Smooth muscle cell (in vitro differentiated cells): ENCODE measurements at regions not wholly inside any gene's neighbourhood (a gene's known extent, or its start where the extent isn't known, plus 50 kb on each side); places are given as distances from the start of the nearest gene placed in this dataset.

Experiments
- DNase-seq: peaks from one replicate; lab custom pipeline; 2025; ENCODE audit not compliant: unreplicated experiment; lab: John Stamatoyannopoulos, UW
- H2AFZ ChIP-seq: fragments of 200-600 bp; sonication (generic); 2 replicates; pipeline ENCODE4 v1.6.0; 2016; ENCODE audit warnings: antibody characterized with exemption, low read depth, mild to moderate bottlenecking
- H3F3A ChIP-seq: fragments of 200-600 bp; sonication (generic); 2 replicates; pipeline ENCODE4 v1.6.0; 2017; ENCODE audit warnings: antibody characterized with exemption, low read depth
- H3K27ac ChIP-seq: fragments of 200-600 bp; sonication (generic); 2 replicates; pipeline ENCODE4 v1.5.1; 2016; ENCODE audit warnings: low read depth, mild to moderate bottlenecking
- H3K27me3 ChIP-seq: fragments of 200-600 bp; sonication (generic); 2 replicates; pipeline ENCODE4 v1.6.1; 2016; ENCODE audit warnings: low read depth, mild to moderate bottlenecking
- H3K36me3 ChIP-seq: fragments of 200-600 bp; sonication (generic); 2 replicates; pipeline ENCODE4 v1.5.1; 2016; ENCODE audit warnings: low read depth
- H3K4me1 ChIP-seq: fragments of 200-600 bp; sonication (generic); 2 replicates; pipeline ENCODE4 v1.5.1; 2016; ENCODE audit warnings: low read depth
- H3K4me2 ChIP-seq: fragments of 200-600 bp; sonication (generic); 2 replicates; pipeline ENCODE4 v1.6.0; 2016; ENCODE audit warnings: mild to moderate bottlenecking
- H3K4me3 ChIP-seq: fragments of 200-600 bp; sonication (generic); 2 replicates; pipeline ENCODE4 v1.5.1; 2016; ENCODE audit warnings: mild to moderate bottlenecking
- H3K79me2 ChIP-seq: fragments of 200-600 bp; sonication (generic); 2 replicates; pipeline ENCODE4 v1.6.0; 2016; ENCODE audit warnings: low read depth, mild to moderate bottlenecking
- H3K9ac ChIP-seq: fragments of 200-600 bp; sonication (generic); 2 replicates; pipeline ENCODE4 v1.6.0; 2016; ENCODE audit warnings: low read depth
- H3K9me3 ChIP-seq: fragments of 200-600 bp; sonication (generic); replicated peaks from 2 replicates; pipeline ENCODE4 v1.5.1; 2016; ENCODE audit warnings: low read depth
- H4K20me1 ChIP-seq: fragments of 200-600 bp; sonication (generic); 2 replicates; pipeline ENCODE4 v1.6.0; 2016; ENCODE audit warnings: low read depth
- WGBS: methylation state at CpG from one replicate; pipeline ENCODE4 v1.1.7; 2016; ENCODE audit warnings: low lambda C conversion rate; 5-methylcytosine and 5-hydroxymethylcytosine counted together
- TF ChIP-seq, protein P1 (sequence below): fragments of 200-600 bp; sonication (generic); IDR thresholded peaks from 2 replicates; pipeline ENCODE4 v1.5.1; 2017; ENCODE audit warnings: borderline replicate concordance, mild to moderate bottlenecking, antibody characterized with exemption; ENCODE audit not compliant: insufficient read depth, poor library complexity, severe bottlenecking

DNA sequence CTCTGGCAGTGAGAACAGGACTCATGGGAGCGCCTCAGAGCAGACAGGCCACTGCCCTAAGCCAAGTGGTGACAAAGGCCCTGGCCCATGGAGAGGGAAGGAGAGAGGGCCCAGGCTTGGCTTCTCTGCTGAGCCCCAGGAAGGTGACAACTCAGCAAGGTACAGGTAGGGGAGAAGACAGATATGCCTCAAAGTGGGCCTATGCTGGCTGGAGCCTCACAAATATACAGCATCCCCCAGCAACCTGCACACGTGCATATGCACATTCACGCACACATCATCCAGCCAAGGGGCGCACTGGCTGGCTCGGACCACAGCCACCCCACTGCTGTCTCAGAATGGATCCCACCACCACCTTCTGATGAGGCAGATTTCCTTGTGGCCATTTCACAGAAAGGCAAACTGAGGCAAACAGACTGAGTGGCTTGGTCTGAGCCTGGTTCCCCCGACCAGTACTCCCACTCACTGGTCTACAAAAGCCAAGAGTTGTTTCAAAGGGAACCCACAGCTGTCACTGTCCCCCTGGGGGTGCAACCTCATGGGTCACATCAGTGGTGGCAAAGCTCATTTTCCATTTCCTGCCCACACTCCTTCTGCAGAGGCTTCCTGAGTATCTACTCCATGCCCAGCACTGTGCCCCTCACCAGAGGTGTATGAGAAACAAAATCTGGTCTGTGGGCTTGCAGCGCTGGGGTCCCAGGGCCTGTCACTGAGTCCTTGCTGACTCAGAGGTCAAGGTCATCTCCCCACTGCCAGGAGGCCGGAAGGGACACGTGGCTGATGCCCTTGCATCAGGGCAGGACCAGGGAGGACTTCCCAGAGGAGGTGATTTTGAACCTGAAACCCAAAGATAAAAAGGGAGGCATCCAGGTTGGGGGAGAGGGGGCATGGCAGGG, 67.3 kb upstream of the PRR5 start:
- DNase-seq = no peak
- H3K4me1 ChIP-seq = peaks cover 4% of the 10 kb centered on the region
- H3K4me3 ChIP-seq = no peak overlapping the region
- no peak overlapping the region for H3K9ac ChIP-seq
- TF ChIP-seq, protein P1, sequence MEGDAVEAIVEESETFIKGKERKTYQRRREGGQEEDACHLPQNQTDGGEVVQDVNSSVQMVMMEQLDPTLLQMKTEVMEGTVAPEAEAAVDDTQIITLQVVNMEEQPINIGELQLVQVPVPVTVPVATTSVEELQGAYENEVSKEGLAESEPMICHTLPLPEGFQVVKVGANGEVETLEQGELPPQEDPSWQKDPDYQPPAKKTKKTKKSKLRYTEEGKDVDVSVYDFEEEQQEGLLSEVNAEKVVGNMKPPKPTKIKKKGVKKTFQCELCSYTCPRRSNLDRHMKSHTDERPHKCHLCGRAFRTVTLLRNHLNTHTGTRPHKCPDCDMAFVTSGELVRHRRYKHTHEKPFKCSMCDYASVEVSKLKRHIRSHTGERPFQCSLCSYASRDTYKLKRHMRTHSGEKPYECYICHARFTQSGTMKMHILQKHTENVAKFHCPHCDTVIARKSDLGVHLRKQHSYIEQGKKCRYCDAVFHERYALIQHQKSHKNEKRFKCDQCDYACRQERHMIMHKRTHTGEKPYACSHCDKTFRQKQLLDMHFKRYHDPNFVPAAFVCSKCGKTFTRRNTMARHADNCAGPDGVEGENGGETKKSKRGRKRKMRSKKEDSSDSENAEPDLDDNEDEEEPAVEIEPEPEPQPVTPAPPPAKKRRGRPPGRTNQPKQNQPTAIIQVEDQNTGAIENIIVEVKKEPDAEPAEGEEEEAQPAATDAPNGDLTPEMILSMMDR = no peak
- H4K20me1 ChIP-seq = no peaks in the 10 kb centered on the region
- H3K36me3 ChIP-seq = no peaks in the 10 kb centered on the region
- H3K9me3 ChIP-seq = no peaks in the 10 kb centered on the region
- no peaks in the 10 kb centered on the region for H3K79me2 ChIP-seq
- no peak overlapping the region for H3K27ac ChIP-seq
- no peak overlapping the region for H3K4me2 ChIP-seq
- H2AFZ ChIP-seq = no peak overlapping the region
- no peaks in the 10 kb centered on the region for H3F3A ChIP-seq
- H3K27me3 ChIP-seq = no peaks in the 10 kb centered on the region
- 85% methylated on average over 9 of the region's 9 CpGs for WGBS

DNA sequence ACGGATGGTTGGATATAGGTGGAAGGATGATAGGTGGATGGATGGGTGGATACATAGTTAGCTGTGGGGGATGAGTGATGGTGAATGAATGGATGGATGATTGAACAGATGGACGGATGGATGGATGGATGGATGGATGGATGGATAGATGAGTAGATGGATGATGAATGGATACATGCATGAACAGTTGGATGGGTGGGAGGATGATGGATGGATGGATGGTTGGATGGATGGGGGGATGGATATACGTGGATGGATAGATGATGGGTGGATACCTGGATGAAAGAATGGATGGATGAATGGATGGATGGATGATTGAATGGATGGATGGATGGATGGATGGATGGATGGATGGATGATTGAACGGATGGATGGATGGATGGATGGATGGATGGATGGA, 68.4 kb upstream of the PRR5 start:
- no peak overlapping the region for H2AFZ ChIP-seq
- WGBS = 69% methylated on average over 4 of the region's 4 CpGs
- DNase-seq = no peak
- no peak overlapping the region for H3K4me2 ChIP-seq
- no peaks in the 10 kb centered on the region for H3K9me3 ChIP-seq
- no peaks in the 10 kb centered on the region for H3K27me3 ChIP-seq
- no peaks in the 10 kb centered on the region for H3K36me3 ChIP-seq
- H4K20me1 ChIP-seq = no peaks in the 10 kb centered on the region
- no peak overlapping the region for H3K27ac ChIP-seq
- no peak overlapping the region for H3K9ac ChIP-seq
- H3K79me2 ChIP-seq = no peaks in the 10 kb centered on the region
- no peaks in the 10 kb centered on the region for H3F3A ChIP-seq
- TF ChIP-seq, protein P1 = no peak
- H3K4me1 ChIP-seq = peaks cover under 1% of the 10 kb centered on the region
- no peak overlapping the region for H3K4me3 ChIP-seq

DNA sequence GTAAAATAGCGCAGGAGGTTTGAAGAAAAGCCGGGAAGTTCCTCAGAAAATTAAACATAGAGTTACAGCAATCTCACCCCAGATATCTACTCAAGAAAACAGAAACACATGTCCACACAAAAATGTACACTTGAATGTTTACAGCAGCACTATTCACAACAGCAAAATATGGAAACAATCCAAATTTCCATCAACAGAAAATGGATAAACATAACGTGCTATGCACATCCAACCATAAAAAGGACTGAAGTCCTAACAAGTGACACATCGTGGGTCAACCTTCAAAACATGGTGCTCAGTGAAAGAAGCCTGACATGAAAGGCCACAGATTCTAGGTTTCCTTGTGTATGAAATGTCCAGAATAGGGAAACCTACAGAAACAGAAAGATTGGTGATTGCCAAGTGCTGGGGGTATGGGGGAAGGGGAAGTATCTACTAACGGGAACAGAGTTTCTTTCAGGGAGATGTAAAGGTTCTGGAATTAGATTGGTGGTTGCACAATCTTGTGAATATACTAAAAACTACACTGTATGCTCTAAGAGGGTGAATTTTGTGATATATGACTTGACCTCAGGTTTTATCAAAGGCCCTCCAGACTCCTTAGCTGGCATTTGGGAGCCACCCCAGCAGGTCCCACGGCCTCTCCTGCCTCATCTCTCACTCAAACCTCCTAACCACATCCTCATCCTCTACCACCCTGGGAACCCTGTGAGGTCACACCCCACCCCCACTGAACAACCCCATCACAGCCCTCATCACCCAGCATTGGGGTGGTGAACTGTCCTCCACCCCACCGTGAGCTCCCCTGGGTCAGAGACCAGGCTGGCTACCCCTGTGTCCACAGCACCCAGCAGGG, 69.2 kb upstream of the PRR5 start:
- Histone ChIP-seq H3K4me2 (no peak overlapping the region), H3K79me2 (no peaks in the 10 kb centered on the region), H3K4me1 (no peaks in the 10 kb centered on the region), H3K27me3 (no peaks in the 10 kb centered on the region), H3K27ac (no peak overlapping the region), H3K9me3 (no peaks in the 10 kb centered on the region), H3K36me3 (no peaks in the 10 kb centered on the region), H3K9ac (no peak overlapping the region), H3F3A (no peaks in the 10 kb centered on the region), H3K4me3 (no peak overlapping the region), H4K20me1 (no peaks in the 10 kb centered on the region), H2AFZ (no peak overlapping the region)
- TF ChIP-seq, protein P1 = no peak
- DNase-seq = no peak
- 71% methylated on average over 7 of the region's 7 CpGs for WGBS
